Epithelial cell of esophagus (primary cell): ENCODE measurements at regions not wholly inside any gene's neighbourhood (a gene's known extent, or its start where the extent isn't known, plus 50 kb on each side); places are given as distances from the start of the nearest gene placed in this dataset.
"Not testable (repeated sequence)": the region's sequence is repeated elsewhere in the genome, so short reads cannot be mapped to it uniquely, and the experiment has no call there.

ENCODE experiments used
- DNase-seq: peaks from one replicate; pipeline ENCODE4 v3.0.0; 2010; ENCODE audit warnings: low read depth
- H3K4me3 ChIP-seq: 2 replicates; pipeline ENCODE4 v1.5.1; 2011; ENCODE audit warnings: mild to moderate bottlenecking, low read length, control low read depth

GRCh38 chr9:67334727-67335572 is 342.6 kb upstream of the SPATA31A3 start:
- not testable (repeated sequence) for DNase-seq, H3K4me3 ChIP-seq

GRCh38 chr9:67331634-67332033 is 339.3 kb upstream of the SPATA31A3 start:
- not testable (repeated sequence) for H3K4me3 ChIP-seq, DNase-seq

GRCh38 chr9:67313409-67313808 is 321.1 kb upstream of the SPATA31A3 start:
- not testable (repeated sequence) for DNase-seq

GRCh38 chr9:67312504-67312903 is 320.2 kb upstream of the SPATA31A3 start:
- not testable (repeated sequence) for H3K4me3 ChIP-seq, DNase-seq

More at GRCh38 chr9:67313409-67313808, 321.1 kb upstream of the SPATA31A3 start:
- H3K4me3 ChIP-seq, result not testable (repeated sequence)

- not testable (repeated sequence) for DNase-seq
Observed at GRCh38 chr9:67307109-67307508, 314.8 kb upstream of the SPATA31A3 start.

GRCh38 chr9:67288797-67289196 is 296.4 kb upstream of the SPATA31A3 start:
- not testable (repeated sequence) for H3K4me3 ChIP-seq, DNase-seq

More at GRCh38 chr9:67307109-67307508, 314.8 kb upstream of the SPATA31A3 start:
- H3K4me3 ChIP-seq, result not testable (repeated sequence)

GRCh38 chr9:67288117-67288735 is 295.9 kb upstream of the SPATA31A3 start:
- not testable (repeated sequence) for DNase-seq

GRCh38 chr9:67284299-67284698 is 291.9 kb upstream of the SPATA31A3 start:
- not testable (repeated sequence) for DNase-seq

More at GRCh38 chr9:67288117-67288735, 295.9 kb upstream of the SPATA31A3 start:
- H3K4me3 ChIP-seq, result not testable (repeated sequence)

GRCh38 chr9:67281574-67281973 is 289.2 kb upstream of the SPATA31A3 start:
- not testable (repeated sequence) for H3K4me3 ChIP-seq, DNase-seq

More at GRCh38 chr9:67284299-67284698, 291.9 kb upstream of the SPATA31A3 start:
- H3K4me3 ChIP-seq, result not testable (repeated sequence)

GRCh38 chr9:67269692-67270091 is 277.3 kb upstream of the SPATA31A3 start:
- not testable (repeated sequence) for H3K4me3 ChIP-seq, DNase-seq

GRCh38 chr9:67257894-67258293 is 265.5 kb upstream of the SPATA31A3 start:
- not testable (repeated sequence) for H3K4me3 ChIP-seq, DNase-seq

GRCh38 chr9:67248967-67249366 is 256.6 kb upstream of the SPATA31A3 start:
- not testable (repeated sequence) for DNase-seq, H3K4me3 ChIP-seq

GRCh38 chr9:67212073-67212472 is 219.7 kb upstream of the SPATA31A3 start:
- DNase-seq, H3K4me3 ChIP-seq: not testable (repeated sequence)

- H3K4me3 ChIP-seq, DNase-seq: not testable (repeated sequence)
Observed at GRCh38 chr9:67210842-67211241, 218.5 kb upstream of the SPATA31A3 start.

GRCh38 chr9:67208831-67209437 is 216.6 kb upstream of the SPATA31A3 start:
- not testable (repeated sequence) for H3K4me3 ChIP-seq, DNase-seq

- not testable (repeated sequence) for H3K4me3 ChIP-seq, DNase-seq
Observed at GRCh38 chr9:67196135-67196534, 203.8 kb upstream of the SPATA31A3 start.

GRCh38 chr9:67195357-67195756 is 203.0 kb upstream of the SPATA31A3 start:
- H3K4me3 ChIP-seq, DNase-seq: not testable (repeated sequence)

GRCh38 chr9:67179185-67179584 is 186.8 kb upstream of the SPATA31A3 start:
- H3K4me3 ChIP-seq, result not testable (repeated sequence)

GRCh38 chr9:67175167-67175566 is 182.8 kb upstream of the SPATA31A3 start:
- not testable (repeated sequence) for H3K4me3 ChIP-seq, DNase-seq

More at GRCh38 chr9:67179185-67179584, 186.8 kb upstream of the SPATA31A3 start:
- not testable (repeated sequence) for DNase-seq

GRCh38 chr9:67171721-67172120 is 179.4 kb upstream of the SPATA31A3 start:
- not testable (repeated sequence) for DNase-seq, H3K4me3 ChIP-seq
